ENCODE measurements at regions not wholly inside any gene's neighbourhood (a gene's known extent, or its start where the extent isn't known, plus 50 kb on each side); places are given as distances from the start of the nearest gene placed in this dataset.

- TF ChIP-seq CTCF (conservative IDR thresholded peaks at IDR 0.05; ENCODE audit: low read length) (no peak), EZH2phosphoT487 (IDR thresholded peaks at IDR 0.05; ENCODE audit: borderline replicate concordance, low read depth, low read length) (no peak)
These were observed 153.0 kb upstream of the SMAD3 start for GRCh38 chr15:66912441-66912840.

Data from OCI-LY7 (cell line).